Upper lobe of left lung (tissue), 4 donors: ENCODE measurements at regions not wholly inside any gene's neighbourhood (a gene's known extent, or its start where the extent isn't known, plus 50 kb on each side); places are given as distances from the start of the nearest gene placed in this dataset.

ENCODE experiments used
- EP300 ChIP-seq, 4 donors: sonication (generic); formaldehyde crosslinking; IDR thresholded peaks; one replicate each; pipeline ENCODE4 v1.5.1; 2017; ENCODE audit warnings: antibody characterized with exemption in 4 of 4, control low read depth in 2 of 4
- POLR2A ChIP-seq, 4 donors: fragments of 450-650 bp; IDR thresholded peaks; one replicate each; pipeline ENCODE4 v1.5.1; 2016 to 2017; ENCODE audit warnings: antibody characterized with exemption in 4 of 4, mild to moderate bottlenecking in 2 of 4
- TF ChIP-seq, protein P1 (sequence below), 6 experiments: fragments of 450-650 bp in 4 of 6; fragments of 200-600 bp in 2 of 6; sonication (generic) in 2 of 6; IDR thresholded peaks; one replicate each; pipeline ENCODE4 v1.5.1; 2016 to 2019; ENCODE audit warnings: antibody characterized with exemption in 6 of 6

DNA sequence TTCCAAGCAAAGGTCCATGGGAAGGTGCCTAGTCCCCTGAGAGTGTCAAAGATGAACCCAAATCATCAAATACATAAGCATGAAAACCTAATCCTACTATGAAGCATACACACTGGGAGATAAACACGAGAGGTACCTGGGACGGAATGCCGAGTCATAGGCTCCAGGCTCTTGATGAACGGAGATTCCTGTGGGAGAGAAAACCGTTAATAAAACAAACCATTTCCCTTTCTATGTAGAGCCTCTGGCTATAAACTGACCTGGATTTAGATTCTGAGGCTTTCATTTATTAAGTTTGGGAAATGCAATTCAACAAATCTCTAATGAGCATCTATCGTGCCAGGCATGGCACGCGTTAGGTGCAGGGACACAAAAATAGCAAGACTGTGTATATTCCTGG, 206.4 kb upstream of the IL12B start:
- TF ChIP-seq, protein P1, sequence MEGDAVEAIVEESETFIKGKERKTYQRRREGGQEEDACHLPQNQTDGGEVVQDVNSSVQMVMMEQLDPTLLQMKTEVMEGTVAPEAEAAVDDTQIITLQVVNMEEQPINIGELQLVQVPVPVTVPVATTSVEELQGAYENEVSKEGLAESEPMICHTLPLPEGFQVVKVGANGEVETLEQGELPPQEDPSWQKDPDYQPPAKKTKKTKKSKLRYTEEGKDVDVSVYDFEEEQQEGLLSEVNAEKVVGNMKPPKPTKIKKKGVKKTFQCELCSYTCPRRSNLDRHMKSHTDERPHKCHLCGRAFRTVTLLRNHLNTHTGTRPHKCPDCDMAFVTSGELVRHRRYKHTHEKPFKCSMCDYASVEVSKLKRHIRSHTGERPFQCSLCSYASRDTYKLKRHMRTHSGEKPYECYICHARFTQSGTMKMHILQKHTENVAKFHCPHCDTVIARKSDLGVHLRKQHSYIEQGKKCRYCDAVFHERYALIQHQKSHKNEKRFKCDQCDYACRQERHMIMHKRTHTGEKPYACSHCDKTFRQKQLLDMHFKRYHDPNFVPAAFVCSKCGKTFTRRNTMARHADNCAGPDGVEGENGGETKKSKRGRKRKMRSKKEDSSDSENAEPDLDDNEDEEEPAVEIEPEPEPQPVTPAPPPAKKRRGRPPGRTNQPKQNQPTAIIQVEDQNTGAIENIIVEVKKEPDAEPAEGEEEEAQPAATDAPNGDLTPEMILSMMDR (IDR thresholded peaks at IDR 0.05) = no peak
- TF ChIP-seq POLR2A (IDR thresholded peaks at IDR 0.05) = no peak
- TF ChIP-seq EP300 (IDR thresholded peaks at IDR 0.05) = no peak
